ENCODE measurements at regions not wholly inside any gene's neighbourhood (a gene's known extent, or its start where the extent isn't known, plus 50 kb on each side); places are given as distances from the start of the nearest gene placed in this dataset.

- TF ChIP-seq CTCF (IDR thresholded peaks at IDR 0.05 in 2 of 3, conservative IDR thresholded peaks at IDR 0.05 in 1 of 3; ENCODE audit: control insufficient read depth in 2 of 3, extremely low read depth in 1 of 3, insufficient read depth in 1 of 3, low read depth in 3 of 3, low read length in 3 of 3) (no peak), FOXM1 (IDR thresholded peaks at IDR 0.05; ENCODE audit: low read depth, low read length) (no peak), MLLT1 (IDR thresholded peaks at IDR 0.05) (no peak), EZH2 (IDR thresholded peaks at IDR 0.05; ENCODE audit: borderline replicate concordance, control insufficient read depth, low read depth, low read length) (no peak), E4F1 (IDR thresholded peaks at IDR 0.05; ENCODE audit: borderline replicate concordance, partially characterized antibody) (no peak), HDAC2 (IDR thresholded peaks at IDR 0.05) (no peak), POLR2AphosphoS5 (IDR thresholded peaks at IDR 0.05; ENCODE audit: low read length) (no peak), TCF3 (IDR thresholded peaks at IDR 0.05; ENCODE audit: borderline replicate concordance, insufficient read depth, low read depth, low read length) (no peak), CEBPZ (IDR thresholded peaks at IDR 0.05; ENCODE audit: low read depth, low read length) (no peak), POLR2A (IDR thresholded peaks at IDR 0.05; ENCODE audit: low read depth, low read length) (no peak), YY1 (IDR thresholded peaks at IDR 0.05; ENCODE audit: low read depth, low read length) (no peak), NFXL1 (IDR thresholded peaks at IDR 0.05; ENCODE audit: borderline replicate concordance) (no peak)
Measured at GRCh38 chr3:180457225-180457624, 144.7 kb upstream of the TTC14 start.

Data from GM12878 (cell line).